HG02973 (cell line): ENCODE measurements at regions not wholly inside any gene's neighbourhood (a gene's known extent, or its start where the extent isn't known, plus 50 kb on each side); places are given as distances from the start of the nearest gene placed in this dataset.
"Not testable (repeated sequence)": the region's sequence is repeated elsewhere in the genome, so short reads cannot be mapped to it uniquely, and the experiment has no call there.

ENCODE experiments used
- ATAC-seq: cut with Tn5 transposase; IDR thresholded peaks from one replicate; pipeline ENCODE4 v1.9.1; 2021; ENCODE audit warnings: moderate library complexity; ENCODE audit not compliant: unreplicated experiment

DNA sequence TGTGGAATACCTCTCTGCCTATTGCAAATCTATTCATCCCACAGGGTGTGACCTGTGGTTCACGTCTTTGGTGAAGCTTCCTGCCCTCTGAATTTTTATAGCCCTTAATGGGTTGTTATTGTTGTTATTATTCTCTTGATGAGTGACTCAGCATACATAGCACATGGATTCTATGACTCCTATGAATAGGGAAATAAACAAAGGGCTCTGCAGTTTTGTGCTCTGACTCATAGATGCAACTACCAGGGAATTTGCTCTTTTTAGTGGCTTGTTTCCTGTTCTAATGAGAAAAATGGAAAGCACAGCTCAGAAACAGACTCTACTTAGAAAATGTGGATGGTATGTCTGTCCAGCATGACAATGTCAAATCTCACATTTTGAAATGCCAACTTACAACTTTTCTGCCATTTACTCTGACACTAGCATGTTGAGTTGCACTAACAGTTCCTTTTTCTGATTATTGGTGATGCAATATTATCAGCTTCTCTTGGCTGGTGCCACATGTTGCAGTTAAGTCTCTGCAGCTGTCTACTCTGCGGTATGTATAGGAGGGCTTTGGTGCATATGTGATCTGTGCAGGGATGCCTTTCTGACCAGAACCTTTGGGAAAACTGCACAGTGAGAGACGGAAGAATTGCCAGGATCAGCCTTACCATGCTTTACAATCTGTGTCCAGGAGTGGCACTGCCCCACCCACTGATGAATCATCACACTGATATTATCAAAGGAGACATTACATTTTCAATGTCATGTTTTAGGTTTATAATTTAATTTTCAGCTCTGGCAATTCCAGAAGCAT lies 996.4 kb upstream of the WWC1 start:
- ATAC-seq = no peak

DNA sequence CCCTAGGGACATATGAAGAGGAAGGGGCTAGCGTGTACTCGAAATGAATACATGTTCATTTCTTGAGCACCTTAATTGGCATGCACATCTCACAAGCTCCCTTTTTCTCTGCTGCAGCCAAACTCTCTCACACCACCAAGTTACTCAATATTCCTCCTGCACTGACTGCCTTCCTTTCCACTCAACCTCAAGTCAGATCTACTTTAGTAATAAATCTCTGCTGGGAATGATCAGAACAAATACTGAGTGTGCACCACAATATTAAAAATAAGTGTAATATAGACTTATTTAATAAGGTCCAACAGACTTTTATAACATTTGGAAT lies 995.8 kb upstream of the WWC1 start:
- no peak for ATAC-seq

DNA sequence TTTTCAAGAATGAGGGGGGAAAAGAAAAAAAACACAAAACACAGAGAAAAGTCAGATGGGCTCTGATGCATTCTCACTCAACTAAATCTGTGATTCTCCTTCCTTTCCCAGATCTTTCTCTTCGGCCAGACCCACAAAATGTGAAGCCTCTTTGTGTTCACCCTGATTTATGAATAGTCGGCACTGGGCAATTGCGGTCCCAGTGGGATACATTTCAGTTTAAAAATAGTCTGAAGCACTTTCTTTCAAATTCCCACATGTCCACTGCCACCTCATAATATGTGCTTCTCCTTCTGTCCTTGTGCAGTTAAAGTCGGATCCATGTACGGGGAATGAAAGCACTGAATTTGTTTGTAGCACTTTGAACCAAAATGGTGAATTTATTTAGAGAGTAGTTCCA lies 995.4 kb upstream of the WWC1 start:
- no peak for ATAC-seq

DNA sequence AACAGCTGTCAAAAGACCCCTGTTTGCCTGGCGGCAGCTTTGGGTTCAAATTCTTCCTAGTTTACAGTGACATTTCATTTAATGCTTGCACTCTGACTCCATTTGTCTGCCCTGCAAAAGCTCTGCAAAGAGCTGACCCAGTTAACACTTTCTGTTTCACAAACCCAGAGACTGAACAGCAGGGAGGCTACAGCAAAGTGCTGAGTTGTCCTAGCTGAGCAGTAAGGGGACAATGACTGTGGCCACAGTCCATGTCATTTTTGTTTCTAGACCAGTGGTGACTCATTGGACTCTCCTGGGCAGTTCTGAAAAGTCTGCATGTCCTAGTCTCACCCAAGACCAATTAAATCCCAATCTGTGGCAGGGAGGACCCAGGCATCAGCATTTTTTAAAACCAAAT lies 994.8 kb upstream of the WWC1 start:
- no peak for ATAC-seq

DNA sequence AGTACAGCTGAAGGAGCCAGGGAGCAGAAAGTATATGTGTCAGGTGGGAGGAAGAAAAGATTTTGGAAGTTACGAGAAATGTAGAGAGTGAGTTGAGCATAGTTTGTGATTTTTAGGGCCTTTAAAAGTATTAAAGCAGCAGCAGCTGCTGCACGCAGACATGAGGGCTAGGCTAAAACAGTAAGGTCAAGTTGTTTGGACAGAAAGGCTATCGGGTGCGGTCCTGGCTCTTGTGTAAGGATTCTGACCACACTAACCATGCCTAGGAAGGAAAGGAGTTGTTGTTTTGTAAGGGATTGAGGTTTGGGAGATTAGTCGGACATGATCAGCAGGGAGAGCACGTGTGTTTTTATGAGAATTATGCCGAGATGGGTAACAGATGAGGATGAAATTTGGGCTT lies 991.6 kb upstream of the WWC1 start:
- ATAC-seq = not testable (repeated sequence)

DNA sequence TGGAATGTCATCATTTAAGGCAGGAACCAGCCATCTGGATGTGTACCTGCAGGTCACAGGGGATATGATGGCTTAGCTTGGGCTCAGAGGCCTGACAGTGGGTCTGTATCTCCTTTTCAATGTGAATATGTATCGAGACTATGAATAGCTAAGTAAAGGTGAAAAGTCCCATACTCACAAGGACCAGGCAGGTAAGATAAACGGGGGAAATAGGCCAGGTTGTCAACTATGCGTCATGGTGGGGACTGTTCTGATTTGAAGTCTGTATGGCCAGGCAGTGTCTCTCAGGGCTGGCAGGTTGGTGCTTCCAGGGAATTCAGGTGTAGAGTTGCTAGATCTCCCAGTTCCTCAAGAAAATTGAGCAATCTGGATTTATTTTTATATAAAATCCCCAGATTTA lies 987.9 kb upstream of the WWC1 start:
- no peak for ATAC-seq

DNA sequence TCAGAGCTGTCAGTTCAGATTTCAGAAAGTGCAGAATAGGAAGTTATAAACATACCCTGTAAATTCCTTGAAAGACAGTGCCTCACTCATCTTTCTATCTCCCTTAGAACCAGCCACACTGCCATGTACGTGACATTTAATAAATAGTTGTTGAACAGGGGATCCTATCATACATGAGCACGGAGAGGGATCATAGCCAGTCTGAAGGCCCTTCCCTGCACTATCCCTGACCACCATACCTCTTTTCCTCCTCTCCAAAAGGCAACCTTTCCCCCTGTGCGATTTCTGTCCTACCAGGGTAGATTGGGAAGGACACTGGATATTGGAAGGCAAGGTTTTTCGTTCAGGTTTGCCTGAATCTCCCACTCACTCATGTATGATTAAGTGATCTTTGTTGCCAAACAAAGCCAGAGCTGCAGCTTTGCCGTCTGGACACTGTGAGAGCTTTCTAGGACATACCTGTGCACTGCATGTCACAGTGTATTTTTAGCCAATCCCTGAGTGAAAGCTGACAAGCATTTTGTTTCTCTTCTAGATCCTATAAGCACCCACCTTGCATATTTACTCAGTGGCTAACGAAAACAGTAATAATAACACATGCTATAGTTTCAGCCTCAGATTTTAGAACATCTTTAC lies 986.5 kb upstream of the WWC1 start:
- ATAC-seq = no peak

DNA sequence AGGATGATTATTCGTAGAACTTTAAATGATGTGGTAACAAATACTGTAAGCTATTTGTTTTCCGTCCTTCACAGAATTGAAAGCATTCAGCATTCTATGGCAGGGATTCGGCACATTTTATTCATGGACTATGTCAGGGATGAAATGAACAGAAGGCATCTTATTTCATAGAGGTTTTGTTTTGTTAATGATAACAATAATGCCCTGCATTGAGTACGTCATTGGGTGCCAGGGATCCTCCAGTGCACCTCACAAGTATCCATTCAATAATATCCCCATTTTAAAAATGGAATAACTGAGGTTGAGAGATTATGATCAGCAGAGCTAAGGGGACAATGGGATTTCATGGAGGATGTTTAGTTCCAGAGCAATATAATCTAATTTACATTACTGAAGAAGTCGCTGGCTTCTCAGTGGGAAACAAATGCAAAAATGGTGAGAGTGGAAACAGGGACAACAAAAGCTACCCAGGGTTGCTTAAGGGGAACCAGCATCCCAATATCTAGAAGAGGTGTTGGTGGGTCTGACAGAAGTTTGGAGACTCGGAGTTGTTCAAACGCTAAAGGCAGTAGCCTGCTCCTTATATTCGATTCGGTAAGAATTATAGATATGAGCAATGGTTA lies 985.7 kb upstream of the WWC1 start:
- ATAC-seq = no peak

DNA sequence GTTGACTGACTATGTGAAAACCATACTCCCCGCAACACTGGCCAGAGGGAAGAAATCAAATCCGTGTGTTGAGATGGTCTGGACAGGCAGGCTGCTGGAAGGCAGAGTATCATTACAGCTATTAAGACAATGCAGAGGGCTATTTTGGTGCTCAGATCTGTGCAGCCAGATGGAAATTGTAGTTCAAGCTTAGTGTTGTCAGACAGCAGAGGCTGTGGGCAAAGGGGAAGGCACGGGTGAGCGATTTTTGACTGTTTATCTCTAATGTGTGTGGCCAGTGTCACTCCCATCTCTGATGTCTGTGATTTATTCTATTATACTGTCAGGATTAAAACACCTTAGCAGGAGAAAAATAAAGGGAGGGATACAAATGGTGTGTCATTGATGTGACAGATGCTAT lies 984.4 kb upstream of the WWC1 start:
- ATAC-seq = no peak

DNA sequence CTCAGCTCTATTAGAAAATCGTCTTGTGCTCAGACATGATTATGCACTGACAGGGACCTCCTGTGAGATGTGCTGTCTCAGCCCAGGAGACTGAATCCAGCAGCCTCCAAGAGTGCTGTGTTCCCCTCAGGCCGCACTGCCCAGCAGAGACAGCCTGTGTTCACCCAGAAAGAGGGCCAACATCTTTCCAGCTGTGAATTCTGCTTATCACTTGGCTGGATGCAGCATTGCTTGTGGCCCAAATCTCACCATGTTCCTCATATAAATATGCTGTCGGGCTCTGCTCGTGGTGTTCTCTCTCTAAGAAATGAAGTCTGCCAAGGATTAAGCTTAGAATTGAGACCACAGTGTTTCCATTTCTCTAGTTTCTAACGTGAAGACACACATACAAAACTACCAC lies 983.0 kb upstream of the WWC1 start:
- no peak for ATAC-seq

DNA sequence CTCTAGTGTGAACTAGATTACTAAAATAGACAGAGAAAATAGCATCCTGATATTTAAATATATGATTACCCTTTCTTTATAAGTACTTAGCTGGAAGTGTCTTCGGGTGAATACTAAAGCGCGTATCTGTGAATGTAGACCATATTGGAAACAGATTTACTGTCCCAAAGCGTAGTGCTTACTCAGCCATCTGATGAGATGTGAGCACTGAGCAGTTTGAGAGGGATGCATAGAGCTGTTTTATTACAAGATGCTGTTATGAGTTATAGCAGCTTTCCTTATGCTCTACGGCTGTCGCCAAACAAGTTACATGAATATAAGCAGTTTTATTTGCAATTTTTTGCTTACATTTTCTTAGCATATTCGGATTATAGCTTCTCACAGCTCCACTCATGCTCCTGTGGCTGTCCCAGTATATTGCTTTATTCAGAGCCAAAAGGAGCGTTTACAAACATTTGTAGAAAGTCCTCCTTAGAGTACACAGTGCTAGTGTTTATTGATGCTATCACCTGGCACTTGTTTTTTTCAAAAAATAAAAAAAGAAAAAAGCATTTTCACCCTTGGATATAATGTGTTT lies 981.4 kb upstream of the WWC1 start:
- no peak for ATAC-seq

DNA sequence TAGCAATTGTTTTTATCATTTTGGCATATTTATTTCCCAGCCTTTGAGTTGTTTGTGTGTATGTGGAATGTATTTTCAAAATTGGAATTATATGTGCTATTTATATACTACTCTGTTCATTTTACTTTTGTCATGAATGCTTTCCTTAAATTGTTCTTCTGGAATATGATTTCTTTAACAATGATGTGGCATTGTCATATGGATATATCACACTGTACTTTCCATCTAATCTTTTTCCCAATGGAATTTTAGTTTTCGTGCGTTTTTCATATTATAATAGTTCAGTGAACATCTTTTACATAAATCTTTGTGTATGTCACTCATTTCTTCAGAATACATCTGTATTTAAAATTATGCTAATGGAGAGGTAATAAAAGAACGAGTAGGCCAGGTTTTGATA lies 980.1 kb upstream of the WWC1 start:
- no peak for ATAC-seq

DNA sequence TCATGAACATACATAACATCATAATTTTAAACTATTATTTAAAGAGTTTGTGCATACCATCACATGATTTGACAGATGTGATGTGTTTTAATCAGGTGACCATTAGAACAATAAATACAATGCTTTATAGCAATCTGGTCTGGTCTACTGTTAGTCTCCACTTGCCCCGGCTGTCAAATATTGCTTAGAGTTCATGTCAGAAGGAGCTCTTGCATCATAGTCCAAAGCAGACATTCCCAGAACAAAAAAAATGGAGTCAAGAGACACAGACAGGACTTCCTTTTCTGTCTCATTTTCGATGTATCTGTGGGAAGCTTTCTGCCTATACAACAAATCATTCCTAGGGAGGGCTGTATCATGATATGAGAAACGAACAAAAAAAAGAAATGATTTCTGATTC lies 979.2 kb upstream of the WWC1 start:
- ATAC-seq = no peak

DNA sequence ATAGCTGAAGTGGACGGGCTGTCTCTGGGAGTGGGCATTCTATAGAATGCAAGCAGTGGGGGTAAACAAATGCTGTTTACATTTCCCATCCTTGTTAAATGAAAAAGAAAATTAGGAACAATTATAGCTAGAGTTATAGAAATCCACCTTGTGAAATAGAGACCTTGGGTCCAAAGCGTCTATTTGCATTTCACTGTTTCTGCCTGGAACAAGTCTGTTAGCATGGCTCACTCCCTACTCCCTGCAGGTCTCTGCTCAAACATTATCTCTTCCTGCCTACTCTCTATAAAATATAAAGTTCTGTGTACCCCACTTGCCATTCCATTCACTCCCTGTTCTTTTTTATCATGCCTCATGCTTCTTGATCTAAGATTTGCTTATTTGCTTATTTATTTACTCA lies 975.7 kb upstream of the WWC1 start:
- no peak for ATAC-seq

DNA sequence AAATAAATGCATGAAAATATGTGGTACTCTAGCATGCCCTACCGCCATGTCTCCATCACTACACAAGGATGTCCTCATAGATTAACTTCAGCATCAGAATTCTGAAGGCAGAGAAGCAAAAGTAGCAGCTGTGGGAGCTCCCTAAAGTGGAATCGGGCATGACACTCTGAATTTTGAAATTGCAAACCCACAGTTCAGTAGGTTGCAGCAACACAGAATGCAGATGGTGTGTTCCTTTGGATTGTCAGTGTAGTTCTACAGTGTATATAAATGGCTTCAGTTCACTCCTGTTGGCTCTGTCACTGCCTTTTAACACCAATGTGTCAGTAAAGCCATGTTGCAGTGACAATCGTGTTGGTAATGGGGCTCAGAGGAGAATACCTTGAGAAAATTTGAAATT lies 973.6 kb upstream of the WWC1 start:
- no peak for ATAC-seq

DNA sequence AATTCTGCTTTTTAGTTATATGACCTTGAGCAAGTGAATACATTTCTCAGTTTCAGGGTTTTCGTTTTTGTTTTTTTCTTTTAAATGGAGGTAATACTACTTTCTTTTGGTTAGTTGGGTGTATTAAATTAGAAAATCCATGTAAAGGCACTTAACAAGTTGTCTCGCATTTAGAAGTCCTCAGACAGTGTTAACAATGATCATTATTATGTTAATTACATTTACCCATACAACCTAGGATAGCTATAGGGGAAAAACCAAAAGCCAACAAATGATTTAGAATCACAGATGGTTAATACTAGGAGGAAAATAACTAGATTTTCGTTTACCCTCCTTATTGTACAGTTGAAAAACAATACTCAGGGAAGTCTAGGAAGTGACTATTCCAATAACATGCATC lies 972.2 kb upstream of the WWC1 start:
- ATAC-seq = no peak

DNA sequence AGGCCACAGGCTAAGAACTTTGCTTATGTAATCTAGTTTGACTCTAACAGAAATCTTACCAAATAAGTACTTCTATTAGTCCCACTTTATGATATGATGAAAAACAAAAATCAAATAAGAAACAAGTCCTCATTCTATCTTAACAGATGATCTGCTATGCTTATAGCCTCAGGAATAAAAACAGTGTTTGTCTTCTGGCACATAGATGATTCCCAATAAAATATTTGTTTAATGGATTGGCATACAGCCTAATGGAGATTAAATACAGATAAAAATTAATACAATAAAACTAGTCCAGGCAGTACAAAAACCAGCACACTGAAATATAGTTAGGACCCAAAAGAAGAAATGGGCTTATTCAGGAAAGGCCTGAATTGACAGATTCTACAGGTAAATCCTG lies 971.4 kb upstream of the WWC1 start:
- no peak for ATAC-seq

DNA sequence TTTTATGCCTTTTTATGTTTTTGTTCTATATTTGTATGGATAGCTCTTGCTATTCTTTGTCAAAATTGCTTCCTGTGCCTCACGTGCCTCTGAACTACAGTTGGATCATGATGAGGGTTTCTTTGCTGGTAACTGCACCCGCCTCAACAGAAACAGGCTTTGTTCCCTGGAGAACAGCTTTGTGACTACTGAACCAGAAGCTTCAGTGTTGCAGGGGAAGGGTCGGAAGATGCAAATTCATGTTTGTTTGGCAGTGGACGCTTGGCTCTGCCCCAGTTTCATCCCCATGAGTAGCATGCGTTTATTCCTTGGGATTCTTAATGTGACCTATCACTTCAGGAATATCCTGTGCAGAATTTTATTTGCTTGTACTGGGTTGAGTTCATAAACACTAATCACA lies 959.1 kb upstream of the WWC1 start:
- no peak for ATAC-seq

DNA sequence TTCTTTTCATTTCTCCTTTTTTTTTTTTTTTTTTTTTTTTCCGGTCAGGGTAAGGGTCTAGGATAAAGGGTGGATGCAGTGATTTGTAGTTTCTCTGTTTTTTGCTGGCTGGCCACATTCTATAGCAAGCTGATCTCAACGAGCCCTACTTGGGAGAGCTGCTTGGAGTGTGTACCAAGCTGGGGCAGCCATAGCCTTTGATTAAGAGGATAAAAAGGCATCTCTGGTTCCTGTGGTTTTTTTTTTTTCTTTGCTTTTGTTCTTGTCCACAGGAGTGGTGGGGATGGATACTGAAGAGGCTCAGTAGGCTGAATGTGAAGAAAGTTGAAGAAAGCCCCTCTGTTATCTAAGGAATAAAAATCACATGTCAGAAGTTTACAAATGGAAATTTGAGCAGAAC lies 955.3 kb upstream of the WWC1 start:
- no peak for ATAC-seq

DNA sequence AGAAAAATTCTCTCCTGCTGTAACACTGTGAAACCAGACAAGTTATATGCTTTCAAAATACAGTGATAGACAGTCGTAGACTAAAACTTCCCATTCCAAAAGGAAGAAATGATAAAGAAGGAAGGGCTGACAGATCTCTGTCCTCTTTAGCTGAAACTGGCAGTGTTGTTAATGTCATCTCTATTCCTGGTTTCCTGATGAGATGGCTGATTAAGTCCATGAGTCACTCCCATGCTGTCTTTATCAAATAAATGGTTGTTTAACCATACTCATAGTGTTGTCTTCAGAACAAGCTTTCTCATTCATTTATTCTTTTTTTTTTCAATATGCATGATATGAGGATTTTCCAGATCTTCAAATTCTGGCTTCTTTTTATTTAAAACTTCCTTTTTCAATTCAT lies 952.2 kb upstream of the WWC1 start:
- ATAC-seq = no peak

DNA sequence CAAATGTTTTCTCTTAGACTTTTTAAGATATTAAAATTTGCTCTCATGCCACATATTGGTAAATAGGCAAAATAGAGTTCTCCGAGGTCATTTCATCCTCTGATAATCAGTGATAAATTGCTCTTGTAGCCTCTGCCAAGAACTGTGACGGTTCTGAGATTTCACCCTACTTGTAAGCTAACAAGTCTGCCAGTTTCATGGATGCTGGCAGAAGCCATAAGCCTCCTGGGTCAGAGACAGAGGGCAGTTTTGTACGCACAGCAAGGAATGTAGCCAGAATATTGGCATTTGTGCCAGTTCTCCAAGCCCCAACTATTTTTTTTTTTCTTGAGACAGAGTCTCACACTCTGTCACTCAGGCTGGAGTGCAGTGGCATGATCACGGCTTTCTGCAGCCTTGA lies 945.0 kb upstream of the WWC1 start:
- no peak for ATAC-seq

DNA sequence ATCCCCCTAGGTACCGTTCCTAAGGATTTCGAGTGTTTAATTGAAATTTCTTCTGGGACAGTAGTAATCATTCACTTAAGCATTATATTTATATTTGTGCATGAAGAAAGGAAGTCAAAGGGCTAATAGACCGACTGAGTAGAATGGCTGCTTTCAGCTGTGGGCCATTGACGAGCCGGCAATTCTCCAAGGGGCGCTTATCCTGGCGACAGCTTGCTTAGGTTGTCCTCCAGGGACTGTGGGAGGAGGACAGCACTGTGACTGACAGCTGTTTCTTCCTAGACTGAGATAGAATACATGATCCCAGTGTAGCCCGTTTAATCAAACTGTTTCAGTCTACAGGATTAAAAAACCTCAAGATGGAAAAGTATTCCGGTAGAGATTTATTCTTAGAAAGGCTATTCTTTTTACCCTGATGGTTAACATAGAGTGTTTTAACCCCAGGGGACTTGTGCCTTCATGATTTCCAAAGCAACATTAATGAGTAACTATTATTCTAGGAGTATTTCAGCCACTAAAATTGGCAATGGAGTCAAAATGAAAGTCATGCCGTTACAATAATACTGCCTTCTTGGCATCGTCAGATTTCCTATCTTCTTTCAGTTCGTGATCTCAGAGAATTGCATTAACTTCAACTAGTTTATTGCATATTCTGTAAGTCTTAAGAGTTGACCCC lies 943.1 kb upstream of the WWC1 start:
- no peak for ATAC-seq
